GM23338 (cell line): ENCODE measurements at regions not wholly inside any gene's neighbourhood (a gene's known extent, or its start where the extent isn't known, plus 50 kb on each side); places are given as distances from the start of the nearest gene placed in this dataset.

Experiments
- EZH2 ChIP-seq: fragments of 200-600 bp; sonication (generic); IDR thresholded peaks from one replicate; pipeline ENCODE4 v1.8.0; 2017; ENCODE audit warnings: antibody characterized with exemption, mild to moderate bottlenecking, low read depth; ENCODE audit not compliant: unreplicated experiment
- EZH2phosphoT487 ChIP-seq: fragments of 200-600 bp; sonication (generic); IDR thresholded peaks from one replicate; pipeline ENCODE4 v1.8.1; 2018; ENCODE audit warnings: antibody characterized with exemption; ENCODE audit not compliant: unreplicated experiment
- JUNB ChIP-seq: IDR thresholded peaks from one replicate; pipeline ENCODE4 v1.6.1; 2016; ENCODE audit warnings: antibody characterized with exemption; ENCODE audit not compliant: unreplicated experiment
- POLR2AphosphoS5 ChIP-seq: IDR thresholded peaks from 2 replicates; pipeline ENCODE4 v1.6.1; 2016; ENCODE audit warnings: antibody characterized with exemption, low read depth
- TF ChIP-seq, protein P1 (sequence below), 2 experiments: fragments of 200-600 bp in 1 of 2; sonication (generic) in 1 of 2; conservative IDR thresholded peaks; 2 replicates each; pipeline versions ENCODE4 v1.5.1 to v1.6.1; 2016 to 2017; ENCODE audit warnings: antibody characterized with exemption in 2 of 2, low read depth in 2 of 2, mild to moderate bottlenecking in 2 of 2, moderate library complexity in 1 of 2
- TF ChIP-seq, protein P2 (sequence below): IDR thresholded peaks from 2 replicates; pipeline ENCODE4 v1.6.1; 2016; ENCODE audit warnings: antibody characterized with exemption
- TF ChIP-seq, protein P3 (sequence below): IDR thresholded peaks from one replicate; pipeline ENCODE4 v1.6.1; 2018; ENCODE audit warnings: antibody characterized with exemption; ENCODE audit not compliant: unreplicated experiment

DNA sequence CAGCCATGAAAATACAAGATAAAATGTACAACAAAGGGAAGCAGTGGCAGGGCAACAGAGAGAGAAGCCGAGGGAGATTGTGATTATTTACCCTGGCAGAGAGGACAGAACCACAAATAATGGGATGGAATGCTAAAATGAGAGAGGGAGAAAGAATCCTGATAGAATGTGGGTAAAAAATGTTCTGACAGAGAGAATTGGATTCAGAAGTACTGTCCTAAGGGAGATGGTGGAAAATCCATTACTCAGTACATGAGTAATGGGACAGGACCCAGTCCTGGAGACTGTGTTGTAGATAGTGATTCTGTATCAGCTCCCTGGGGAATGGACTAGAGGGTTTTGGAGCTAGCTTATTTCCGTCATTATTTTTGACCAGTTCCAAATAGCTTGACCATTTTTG, 831.5 kb downstream of the MAT2B start:
- TF ChIP-seq, protein P1, sequence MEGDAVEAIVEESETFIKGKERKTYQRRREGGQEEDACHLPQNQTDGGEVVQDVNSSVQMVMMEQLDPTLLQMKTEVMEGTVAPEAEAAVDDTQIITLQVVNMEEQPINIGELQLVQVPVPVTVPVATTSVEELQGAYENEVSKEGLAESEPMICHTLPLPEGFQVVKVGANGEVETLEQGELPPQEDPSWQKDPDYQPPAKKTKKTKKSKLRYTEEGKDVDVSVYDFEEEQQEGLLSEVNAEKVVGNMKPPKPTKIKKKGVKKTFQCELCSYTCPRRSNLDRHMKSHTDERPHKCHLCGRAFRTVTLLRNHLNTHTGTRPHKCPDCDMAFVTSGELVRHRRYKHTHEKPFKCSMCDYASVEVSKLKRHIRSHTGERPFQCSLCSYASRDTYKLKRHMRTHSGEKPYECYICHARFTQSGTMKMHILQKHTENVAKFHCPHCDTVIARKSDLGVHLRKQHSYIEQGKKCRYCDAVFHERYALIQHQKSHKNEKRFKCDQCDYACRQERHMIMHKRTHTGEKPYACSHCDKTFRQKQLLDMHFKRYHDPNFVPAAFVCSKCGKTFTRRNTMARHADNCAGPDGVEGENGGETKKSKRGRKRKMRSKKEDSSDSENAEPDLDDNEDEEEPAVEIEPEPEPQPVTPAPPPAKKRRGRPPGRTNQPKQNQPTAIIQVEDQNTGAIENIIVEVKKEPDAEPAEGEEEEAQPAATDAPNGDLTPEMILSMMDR (conservative IDR thresholded peaks at IDR 0.05; ENCODE audit: low read depth in 2 of 2): no peak
- TF ChIP-seq EZH2 (no peak), POLR2AphosphoS5 (no peak), EZH2phosphoT487 (no peak), JUNB (no peak)
- TF ChIP-seq, protein P2, sequence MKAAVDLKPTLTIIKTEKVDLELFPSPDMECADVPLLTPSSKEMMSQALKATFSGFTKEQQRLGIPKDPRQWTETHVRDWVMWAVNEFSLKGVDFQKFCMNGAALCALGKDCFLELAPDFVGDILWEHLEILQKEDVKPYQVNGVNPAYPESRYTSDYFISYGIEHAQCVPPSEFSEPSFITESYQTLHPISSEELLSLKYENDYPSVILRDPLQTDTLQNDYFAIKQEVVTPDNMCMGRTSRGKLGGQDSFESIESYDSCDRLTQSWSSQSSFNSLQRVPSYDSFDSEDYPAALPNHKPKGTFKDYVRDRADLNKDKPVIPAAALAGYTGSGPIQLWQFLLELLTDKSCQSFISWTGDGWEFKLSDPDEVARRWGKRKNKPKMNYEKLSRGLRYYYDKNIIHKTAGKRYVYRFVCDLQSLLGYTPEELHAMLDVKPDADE: no peak
- TF ChIP-seq, protein P3, sequence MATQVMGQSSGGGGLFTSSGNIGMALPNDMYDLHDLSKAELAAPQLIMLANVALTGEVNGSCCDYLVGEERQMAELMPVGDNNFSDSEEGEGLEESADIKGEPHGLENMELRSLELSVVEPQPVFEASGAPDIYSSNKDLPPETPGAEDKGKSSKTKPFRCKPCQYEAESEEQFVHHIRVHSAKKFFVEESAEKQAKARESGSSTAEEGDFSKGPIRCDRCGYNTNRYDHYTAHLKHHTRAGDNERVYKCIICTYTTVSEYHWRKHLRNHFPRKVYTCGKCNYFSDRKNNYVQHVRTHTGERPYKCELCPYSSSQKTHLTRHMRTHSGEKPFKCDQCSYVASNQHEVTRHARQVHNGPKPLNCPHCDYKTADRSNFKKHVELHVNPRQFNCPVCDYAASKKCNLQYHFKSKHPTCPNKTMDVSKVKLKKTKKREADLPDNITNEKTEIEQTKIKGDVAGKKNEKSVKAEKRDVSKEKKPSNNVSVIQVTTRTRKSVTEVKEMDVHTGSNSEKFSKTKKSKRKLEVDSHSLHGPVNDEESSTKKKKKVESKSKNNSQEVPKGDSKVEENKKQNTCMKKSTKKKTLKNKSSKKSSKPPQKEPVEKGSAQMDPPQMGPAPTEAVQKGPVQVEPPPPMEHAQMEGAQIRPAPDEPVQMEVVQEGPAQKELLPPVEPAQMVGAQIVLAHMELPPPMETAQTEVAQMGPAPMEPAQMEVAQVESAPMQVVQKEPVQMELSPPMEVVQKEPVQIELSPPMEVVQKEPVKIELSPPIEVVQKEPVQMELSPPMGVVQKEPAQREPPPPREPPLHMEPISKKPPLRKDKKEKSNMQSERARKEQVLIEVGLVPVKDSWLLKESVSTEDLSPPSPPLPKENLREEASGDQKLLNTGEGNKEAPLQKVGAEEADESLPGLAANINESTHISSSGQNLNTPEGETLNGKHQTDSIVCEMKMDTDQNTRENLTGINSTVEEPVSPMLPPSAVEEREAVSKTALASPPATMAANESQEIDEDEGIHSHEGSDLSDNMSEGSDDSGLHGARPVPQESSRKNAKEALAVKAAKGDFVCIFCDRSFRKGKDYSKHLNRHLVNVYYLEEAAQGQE: no peak
